GM21619 (cell line): ENCODE measurements at regions not wholly inside any gene's neighbourhood (a gene's known extent, or its start where the extent isn't known, plus 50 kb on each side); places are given as distances from the start of the nearest gene placed in this dataset.
"Not testable (repeated sequence)": the region's sequence is repeated elsewhere in the genome, so short reads cannot be mapped to it uniquely, and the experiment has no call there.

Source experiments
- ATAC-seq: cut with Tn5 transposase; IDR thresholded peaks from one replicate; pipeline ENCODE4 v1.9.1; 2021; ENCODE audit not compliant: unreplicated experiment

DNA sequence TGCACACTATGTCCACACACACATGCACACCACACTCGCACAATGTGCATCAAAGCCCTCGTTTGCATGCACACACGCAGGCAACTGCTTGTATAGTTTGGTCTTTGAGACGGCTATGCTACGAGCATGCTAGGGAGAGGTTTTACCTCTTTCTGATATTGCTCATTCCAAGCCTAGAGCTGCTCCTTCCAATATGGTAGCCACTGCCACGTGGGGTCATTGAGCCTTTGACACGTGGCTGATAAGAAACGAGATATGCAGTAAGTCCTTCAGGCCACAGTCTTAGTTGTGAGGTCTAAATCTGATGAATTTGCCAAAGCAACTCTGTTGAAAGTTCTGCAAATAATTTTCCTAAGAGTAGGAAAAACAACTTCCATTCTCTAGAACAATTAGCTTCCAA lies 204.4 kb downstream of the KLF6 start:
- no peak for ATAC-seq

DNA sequence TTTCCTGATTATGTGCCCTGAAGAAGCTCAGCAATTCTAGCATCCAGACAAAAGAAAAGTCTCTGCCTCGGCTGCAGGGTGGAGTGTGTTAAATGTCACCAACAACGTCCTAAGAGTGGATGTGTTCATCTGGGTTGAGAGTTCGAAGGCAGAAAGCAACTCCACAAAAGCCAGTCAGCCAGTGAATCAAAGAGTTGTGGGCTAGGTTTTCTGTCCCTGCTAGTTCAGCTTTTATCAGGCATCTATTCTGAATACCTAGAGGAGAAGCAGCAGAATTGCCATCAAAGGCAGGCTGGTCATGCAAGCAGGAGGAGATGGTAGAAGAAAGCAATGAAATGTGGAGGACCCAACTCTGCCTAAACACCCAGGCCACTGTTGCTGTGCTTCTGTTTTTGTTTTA lies 205.2 kb downstream of the KLF6 start:
- no peak for ATAC-seq

DNA sequence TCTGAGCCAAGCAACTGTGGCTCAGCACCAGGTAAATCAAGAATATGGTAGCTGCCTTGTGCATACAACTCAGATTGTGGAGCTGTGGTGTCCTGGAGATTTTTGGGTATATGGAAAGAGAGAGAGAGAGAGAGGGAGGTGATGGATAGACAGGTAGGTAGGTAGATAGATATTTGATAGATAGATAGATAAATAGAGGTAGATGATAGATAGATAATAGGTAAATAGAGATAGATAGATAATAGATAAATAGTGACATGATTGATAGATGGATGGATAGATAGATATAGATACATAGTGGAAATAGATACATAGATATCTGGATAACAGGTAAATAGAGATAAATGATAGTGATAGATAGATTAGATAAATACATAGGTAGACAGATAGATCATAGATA lies 206.3 kb downstream of the KLF6 start:
- no peak for ATAC-seq

DNA sequence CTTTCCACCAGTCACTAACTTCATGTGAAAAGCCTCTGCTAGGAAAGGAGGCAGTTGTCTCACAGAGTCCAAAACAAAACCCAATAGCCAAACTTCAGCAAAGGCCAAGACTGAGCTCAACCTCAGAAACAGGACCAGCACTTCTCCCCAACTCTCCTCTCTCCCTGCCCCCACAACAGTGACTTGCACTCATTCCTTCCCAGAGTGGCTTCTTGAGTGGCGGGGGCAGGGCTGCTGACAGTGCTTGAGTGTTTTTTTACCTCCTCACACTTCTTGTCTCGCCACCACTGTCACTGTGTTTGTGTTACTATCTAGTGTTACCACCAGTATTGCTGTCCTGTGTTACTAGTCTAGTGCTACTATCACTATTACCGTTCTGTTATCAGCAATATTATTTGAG lies 206.8 kb downstream of the KLF6 start:
- ATAC-seq, result no peak

DNA sequence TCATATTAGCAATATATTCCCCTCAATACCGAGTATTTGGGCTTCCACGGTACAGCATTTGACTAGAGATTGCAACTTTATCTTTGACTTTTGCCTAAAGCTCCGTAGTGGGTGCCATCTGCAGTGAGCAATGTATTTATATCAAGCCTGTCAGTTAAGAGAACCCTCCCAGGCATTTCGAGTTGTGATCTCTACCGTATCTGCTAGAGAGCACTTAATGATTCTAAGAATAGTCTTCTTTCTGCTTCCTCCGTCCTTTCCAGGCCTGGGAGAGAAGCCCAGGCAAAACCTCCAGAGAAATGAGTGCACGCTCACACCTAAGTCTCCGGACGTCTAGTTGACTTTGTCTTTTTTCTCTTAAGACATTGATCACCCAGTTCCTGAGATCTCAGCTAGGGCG lies 210.6 kb downstream of the KLF6 start:
- no peak for ATAC-seq

DNA sequence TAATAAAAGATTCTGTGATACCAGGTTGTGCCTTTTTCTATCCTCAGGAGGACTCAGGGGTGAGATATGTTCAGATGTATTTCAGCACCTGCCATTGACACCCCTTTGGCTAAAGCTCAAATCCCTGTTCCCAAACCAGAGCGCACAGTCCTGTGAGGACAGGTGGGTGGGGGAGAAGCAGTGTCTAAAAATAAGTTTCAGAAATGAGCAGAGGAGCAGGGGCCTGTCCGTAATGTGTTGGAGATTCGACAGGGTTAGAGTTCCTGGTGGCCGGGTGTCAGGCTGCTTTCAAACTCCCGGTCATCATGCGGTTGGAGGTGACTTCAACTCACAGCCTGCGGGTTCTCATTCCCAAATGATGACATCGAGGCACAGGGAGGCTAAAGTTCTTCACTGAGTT lies 211.5 kb downstream of the KLF6 start:
- ATAC-seq, result no peak

DNA sequence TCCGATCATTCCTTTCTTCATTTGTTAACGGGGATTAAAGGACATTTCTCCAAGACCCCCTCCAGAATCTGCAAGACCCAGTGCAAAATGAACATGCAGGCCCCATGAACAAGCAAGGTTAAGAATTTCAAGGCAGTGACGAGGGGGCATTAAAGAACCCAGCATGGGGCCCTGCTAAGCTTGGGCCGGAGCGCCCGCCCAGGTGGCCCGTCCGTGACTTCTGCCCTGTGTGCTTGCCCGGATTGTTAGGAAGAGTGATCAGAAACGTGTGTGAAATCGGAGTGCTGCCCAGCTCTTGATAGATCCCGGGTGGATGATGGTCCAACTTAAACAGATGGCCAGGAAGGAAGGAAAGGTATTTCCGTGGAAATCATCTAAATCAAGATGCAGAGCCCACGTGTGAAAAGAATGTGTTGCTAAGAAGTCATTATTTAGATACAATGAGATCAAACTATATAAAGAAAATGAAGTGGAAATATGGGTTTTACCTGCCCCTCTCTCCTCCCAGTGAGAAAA lies 213.6 kb downstream of the KLF6 start:
- no peak for ATAC-seq

DNA sequence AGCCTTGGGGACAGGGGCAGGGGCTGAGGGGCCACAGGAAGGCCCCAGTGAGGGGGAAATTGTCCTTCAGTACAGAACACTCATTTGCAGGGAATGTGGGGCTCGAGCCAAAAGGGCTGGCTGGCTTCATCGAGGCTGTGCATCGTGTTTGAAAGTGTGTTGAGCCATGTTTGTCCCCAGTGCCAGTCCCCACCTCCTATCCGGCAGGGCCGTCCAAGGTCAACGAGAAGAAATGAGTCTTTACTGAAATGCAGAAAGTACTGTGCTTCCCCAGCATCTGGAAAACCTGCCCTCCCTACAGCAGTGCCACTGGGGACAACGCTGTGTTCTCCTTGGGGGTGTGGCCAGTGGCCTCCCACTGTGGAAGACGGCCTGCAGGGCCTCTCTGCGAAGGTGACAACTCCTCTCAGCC lies 214.1 kb downstream of the KLF6 start:
- ATAC-seq, result no peak

DNA sequence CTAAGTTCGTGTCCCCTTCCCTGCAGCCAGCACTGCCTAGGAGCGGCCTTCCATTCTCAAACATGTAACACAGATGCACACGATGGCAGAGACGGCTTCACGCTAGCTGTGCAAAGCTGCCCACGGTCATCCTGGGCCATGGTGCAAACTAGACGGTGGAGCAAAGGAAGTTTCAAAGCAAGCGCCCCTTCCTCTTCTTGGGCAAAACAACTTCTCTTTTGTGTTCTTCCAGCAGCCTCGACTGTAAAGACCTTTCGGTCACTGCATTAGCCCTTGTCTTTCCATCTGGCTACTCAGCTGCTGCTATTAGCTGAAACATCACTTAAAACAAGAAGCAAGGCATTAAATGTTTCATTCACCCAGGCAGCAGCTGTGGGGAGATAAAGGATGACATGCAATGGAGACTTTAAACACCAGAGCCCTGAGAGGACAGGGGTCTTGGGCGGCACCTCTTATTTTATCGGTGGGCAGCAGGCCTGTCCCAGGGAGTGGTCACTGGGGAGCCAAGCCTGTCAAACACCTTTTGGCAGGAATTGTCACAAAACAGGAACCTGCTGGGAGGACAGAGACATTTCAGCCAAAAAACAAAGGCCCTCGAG lies 214.8 kb downstream of the KLF6 start:
- no peak for ATAC-seq

DNA sequence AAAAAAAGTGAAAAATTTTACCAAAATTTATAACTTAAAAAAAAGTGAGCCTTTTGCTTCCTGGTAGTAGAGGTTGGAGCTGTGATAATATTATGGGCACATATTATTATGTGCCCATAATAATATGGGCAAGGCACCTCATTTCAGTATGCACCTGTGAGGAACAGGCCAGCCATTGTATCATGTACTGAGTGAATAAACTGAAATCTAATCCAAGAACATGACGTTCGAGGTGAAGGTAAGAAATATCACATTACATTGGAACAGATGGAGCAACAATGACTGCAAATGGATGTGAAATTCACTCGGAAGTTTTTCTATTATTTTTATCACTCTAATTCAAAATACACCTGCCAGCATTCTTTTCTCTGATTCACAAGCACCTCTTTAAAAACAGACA lies 216.0 kb downstream of the KLF6 start:
- no peak for ATAC-seq

DNA sequence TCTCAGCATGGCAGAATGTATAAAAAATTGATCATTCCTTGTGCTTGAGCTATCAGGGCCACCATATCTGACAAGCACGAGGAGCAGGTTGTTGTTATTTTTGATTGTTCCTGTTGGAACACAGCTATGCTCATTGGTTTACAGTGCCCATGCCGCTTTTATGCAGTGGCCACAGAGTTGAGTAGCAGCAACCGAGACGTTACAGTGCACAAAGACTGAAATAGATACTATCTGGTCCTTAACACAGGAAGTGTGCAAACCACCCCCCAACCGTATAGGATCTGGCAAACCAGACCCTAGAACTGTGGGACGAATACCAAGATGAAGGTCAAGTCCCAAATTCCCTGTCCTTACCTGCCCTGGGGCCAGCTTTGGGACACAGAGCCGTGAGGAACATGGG lies 216.6 kb downstream of the KLF6 start:
- no peak for ATAC-seq

DNA sequence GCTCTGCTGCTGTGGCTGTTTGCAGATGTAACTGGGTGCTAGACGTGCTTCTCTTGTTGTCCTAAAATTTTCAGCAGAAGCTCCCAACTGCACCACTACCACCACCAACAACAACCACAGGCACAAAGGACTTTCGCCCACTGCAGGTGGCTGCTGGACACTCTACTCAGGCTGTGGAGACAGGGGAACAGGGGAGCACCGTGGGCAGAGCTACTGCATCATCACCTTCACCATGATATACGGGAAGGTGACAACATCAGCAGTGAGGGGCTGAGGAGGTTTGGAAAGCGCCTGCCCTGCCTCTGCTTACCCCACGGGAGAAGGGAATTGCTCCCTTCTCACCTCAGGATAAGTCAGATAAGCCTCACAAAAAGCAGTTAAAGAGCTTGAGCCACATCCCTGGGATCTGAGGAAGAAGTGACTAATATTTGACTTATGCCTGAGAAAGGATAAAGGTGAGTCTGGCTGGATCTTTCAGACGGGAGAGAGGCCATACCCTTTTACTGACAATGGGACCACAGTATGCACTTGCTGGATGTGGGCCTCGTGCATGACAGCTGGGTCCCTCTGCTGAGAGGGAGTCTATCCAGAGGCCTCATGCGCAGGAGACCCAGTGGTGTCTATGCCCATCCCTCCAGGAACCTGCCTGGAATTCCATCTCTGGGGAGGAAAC lies 217.6 kb downstream of the KLF6 start:
- ATAC-seq, result no peak

DNA sequence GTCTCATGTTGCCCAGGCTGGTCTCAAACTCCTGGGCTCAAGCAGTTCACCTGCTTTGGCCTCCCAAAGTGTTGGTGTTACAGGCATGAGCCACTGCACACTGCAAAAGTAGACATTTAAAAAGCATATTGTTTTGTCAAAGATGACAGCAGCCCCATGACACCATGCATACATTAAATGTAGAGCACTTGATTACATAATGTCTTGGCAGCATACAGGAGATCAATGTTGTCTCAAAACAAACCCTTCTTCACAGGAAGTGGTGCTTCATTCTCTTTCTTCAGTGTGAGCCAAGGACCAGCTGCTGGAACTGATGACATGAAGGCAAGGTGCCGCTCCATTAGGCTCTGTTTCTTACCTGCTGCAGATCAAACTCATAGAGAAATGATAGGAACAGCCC lies 218.4 kb downstream of the KLF6 start:
- ATAC-seq, result no peak

DNA sequence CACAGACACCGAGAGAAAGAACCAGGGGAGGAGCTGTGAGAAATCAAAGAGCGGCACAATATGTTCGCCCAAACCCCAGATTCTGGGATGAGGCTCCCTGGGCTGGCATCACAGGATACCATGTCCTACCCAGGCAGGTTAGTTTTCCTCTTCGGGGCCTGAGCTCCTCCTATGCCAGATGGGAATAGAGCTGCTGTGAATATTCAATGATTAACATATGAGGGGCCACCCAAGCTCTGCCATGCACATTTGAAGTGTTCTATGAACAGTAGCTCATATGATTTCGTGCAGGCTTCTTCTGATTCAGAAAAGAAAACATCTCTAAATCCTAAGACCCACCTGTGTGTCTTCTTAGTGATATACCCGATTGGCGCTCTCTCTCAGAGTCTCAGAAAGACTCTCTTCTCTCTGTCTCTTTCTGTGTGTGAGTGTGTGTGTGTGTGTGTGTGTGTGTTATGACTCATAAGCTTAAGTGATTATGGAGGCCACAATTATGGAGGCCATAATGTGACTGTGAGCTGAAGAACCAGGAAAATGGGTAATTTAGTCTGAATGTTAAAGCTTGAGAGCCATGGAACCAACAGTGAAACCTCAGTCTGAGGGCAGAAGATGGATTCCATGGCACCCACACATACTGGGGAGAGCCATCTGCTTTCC lies 220.5 kb downstream of the KLF6 start:
- no peak for ATAC-seq

DNA sequence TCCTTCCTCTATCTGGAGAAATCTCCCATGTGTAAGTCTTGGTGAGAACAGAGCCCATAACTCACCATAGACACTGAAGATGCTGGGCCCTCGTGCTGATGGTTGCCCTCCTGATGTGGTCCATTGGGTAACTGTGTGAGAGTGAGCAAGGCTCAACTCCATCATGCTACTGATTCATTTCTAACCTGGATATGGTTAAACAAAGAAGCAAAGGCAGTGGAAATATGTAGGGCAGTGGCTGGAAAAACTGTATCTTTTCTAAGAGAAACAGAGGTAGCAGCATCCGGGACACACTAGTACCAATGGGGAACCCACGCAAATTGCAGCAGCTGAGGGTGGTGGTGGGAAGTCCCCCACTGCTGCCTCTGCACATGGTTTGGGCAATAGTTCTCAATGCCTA lies 221.7 kb downstream of the KLF6 start:
- ATAC-seq, result no peak

DNA sequence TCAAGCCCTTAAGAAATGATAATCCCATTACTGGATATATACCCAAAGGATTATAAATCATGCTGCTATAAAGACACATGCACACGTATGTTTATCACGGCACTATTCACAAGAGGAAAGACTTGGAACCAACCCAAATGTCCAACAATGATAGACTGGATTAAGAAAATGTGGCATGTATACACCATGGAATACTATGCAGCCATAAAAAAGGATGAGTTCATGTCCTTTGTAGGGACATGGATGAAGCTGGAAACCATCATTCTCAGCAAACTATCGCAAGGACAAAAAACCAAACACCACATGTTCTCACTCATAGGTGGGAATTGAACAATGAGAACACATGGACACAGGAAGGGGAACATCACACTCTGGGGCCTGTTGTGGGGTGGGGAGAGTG lies 224.4 kb downstream of the KLF6 start:
- not testable (repeated sequence) for ATAC-seq

DNA sequence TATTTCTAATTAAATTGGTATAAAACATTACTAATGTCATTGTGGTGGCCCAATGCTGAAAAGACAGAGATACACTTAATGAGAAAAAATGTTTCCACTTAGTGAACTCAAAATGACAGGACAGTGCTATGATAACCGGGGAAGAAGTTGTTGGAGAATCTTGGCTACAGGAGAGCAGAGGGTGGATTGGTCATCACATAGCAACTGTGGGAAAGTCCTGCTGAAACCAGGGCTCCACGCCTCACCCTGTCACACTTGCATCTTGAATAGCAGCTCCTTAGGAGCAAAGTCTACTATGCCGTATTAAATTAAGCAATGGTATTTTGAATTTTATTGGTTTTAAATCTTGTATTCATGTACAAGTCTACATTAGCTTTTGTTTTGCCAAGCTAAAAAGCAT lies 225.5 kb downstream of the KLF6 start:
- ATAC-seq, result no peak

DNA sequence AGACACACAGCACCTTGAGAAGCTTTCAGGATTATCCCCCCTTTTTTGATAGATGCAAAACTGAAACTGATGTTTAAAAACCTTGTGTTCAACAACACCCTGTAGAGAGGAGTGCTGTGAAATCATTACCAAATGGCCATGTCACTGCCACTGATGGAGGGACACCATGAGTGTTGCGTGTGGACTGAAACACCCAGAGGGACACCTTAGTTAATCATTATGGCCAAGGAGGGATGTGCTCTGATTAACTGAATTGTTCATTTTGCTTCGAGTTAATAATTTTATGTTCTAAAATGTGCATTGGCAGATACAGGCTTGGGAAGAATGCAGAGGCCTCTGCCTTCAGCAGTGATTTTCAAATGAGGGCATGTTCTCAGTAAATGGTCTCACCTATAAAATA lies 226.0 kb downstream of the KLF6 start:
- ATAC-seq, result no peak

DNA sequence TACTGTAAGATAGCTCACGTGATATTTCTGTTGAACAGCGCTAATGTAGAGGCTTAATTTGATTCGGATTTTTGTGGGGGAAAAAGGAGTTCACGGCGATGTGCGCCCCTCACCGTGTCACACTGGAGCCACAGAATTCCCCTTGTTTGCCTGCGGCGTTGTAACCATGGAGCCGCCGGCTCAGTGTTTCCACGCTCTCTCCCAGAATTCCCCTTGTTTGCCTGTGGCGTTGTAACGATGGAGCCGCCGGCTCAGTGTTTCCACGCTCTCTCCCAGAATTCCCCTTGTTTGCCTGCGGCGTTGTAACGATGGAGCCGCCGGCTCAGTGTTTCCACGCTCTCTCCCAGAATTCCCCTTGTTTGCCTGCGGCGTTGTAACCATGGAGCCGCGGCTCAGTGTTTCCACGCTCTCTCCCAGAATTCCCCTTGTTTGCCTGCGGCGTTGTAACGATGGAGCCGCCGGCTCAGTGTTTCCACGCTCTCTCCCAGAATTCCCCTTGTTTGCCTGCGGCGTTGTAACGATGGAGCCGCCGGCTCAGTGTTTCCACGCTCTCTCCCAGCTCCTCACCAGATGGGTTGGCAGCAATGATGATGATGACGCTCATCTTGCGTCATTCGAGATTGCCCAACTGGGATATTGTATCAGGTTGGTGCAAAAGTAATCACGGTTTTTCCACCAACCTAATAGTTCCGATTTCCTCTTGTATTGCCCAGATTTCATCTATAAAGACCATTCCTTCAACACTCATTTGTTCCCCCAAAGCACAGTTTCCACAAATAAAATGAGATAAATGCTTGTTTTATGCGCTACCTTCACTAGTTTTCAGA lies 228.6 kb downstream of the KLF6 start:
- not testable (repeated sequence) for ATAC-seq

DNA sequence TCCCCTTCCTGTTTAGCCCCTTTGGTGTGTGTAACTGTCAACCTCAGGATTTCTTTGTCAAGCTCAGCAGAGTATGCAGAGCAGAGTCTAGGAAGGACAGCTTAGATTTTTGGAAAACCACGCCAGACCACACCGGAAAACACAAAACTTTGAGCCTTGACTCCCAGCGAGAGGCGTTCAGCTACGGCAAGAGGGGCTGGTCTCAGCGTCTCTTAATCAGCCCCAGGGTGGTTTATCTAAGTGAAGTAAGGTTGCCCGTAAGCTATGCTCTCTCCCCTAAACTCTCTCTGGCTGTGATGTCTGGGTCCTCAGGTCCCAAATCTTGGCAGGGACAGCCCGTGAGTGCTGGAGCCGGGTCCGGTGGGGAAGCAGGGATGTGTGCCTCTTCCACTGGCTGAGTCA lies 230.9 kb downstream of the KLF6 start:
- ATAC-seq, result no peak

DNA sequence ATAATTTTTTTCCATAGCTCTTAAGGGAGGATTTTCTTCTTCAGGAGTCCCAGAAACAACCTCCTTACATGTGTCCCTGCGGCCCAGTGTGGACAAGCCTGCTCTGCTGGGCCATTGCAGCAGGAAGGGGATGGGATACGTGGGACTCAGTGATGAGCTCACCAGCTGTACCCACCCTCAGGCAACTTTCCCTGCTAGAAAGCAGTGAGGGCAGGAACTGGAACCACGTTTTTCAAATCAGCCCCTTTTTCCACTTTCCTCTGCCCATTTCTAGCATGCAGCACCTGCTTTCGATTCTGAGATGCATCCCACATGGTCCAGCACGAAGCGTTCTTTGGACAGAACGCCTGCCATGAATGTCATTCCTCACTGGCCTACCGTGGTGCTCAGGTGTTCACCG lies 232.7 kb downstream of the KLF6 start:
- ATAC-seq, result no peak

DNA sequence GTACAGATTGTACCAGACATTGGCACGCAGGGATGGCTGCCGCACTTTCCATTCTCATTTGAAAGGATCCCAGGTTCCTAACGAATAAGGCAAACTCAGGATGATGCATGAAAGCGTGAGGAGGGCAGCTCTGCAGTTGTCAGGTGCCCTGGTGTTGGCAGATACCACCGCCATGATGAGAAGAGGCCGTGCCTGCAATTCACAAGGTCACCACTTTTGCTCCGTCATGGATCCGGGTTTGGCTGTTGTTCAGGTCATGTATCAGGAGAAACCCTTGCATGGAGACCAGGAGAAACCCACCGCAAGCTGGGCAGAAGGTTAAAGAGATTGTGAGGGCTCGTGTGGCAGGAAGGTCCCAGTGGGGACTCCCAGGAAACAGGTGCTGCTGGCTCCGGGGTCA lies 233.2 kb downstream of the KLF6 start:
- no peak for ATAC-seq
